ENCODE measurements at regions not wholly inside any gene's neighbourhood (a gene's known extent, or its start where the extent isn't known, plus 50 kb on each side); places are given as distances from the start of the nearest gene placed in this dataset.

- DNase-seq, result no peak
Observed at GRCh38 chr11:105553025-105553424, 56.8 kb upstream of the GRIA4 start.

GRCh38 chr11:105548359-105548758 lies 61.5 kb upstream of the GRIA4 start:
- DNase-seq, result no peak

- no peak for DNase-seq
Observed at GRCh38 chr11:105538588-105538987, 71.3 kb upstream of the GRIA4 start.

GRCh38 chr11:105537531-105537930 lies 72.3 kb upstream of the GRIA4 start:
- no peak for DNase-seq

GRCh38 chr11:105524286-105524685 lies 85.6 kb upstream of the GRIA4 start:
- DNase-seq, result peak; percentile 2

- no peak for DNase-seq
Observed at GRCh38 chr11:105520706-105521345, 89.0 kb upstream of the GRIA4 start.

- no peak for DNase-seq
Observed at GRCh38 chr11:105507496-105508254, 102.2 kb upstream of the GRIA4 start.

GRCh38 chr11:105492010-105492409 lies 117.9 kb upstream of the GRIA4 start:
- DNase-seq, result no peak

GRCh38 chr11:105491394-105491793 lies 118.5 kb upstream of the GRIA4 start:
- no peak for DNase-seq

GRCh38 chr11:105490333-105490732 lies 119.5 kb upstream of the GRIA4 start:
- DNase-seq, result no peak

- DNase-seq, result peak; percentile 40
Observed at GRCh38 chr11:105489446-105489845, 120.4 kb upstream of the GRIA4 start.

- DNase-seq, result no peak
Observed at GRCh38 chr11:105486929-105487328, 122.9 kb upstream of the GRIA4 start.

GRCh38 chr11:105469931-105470330 lies 139.9 kb upstream of the GRIA4 start:
- no peak for DNase-seq

- DNase-seq, result no peak
Observed at GRCh38 chr11:105468154-105468553, 141.7 kb upstream of the GRIA4 start.

GRCh38 chr11:105466582-105467228 lies 143.2 kb upstream of the GRIA4 start:
- peak; percentile 13 for DNase-seq

GRCh38 chr11:105458071-105458470 lies 151.8 kb upstream of the GRIA4 start:
- DNase-seq, result no peak

- no peak for DNase-seq
Observed at GRCh38 chr11:105456950-105457349, 152.9 kb upstream of the GRIA4 start.

- no peak for DNase-seq
Observed at GRCh38 chr11:105449100-105449734, 160.7 kb upstream of the GRIA4 start.

GRCh38 chr11:105448703-105449079 lies 161.2 kb upstream of the GRIA4 start:
- DNase-seq, result no peak

GRCh38 chr11:105447936-105448702 lies 161.8 kb upstream of the GRIA4 start:
- no peak for DNase-seq

- DNase-seq, result no peak
Observed at GRCh38 chr11:105443623-105444022, 166.2 kb upstream of the GRIA4 start.
